H1 (cell line): ENCODE measurements at regions not wholly inside any gene's neighbourhood (a gene's known extent, or its start where the extent isn't known, plus 50 kb on each side); places are given as distances from the start of the nearest gene placed in this dataset.

Source experiments
- CTCF ChIA-PET: fragments of 300-600 bp; sonication (Branson Sonifier 250); formaldehyde crosslinking; loops from one replicate; lab custom pipeline; 2021; ENCODE audit not compliant: partially characterized antibody; lab: Charles Lee
- POLR2A ChIA-PET: fragments of 300-600 bp; sonication (Branson Sonifier 250); formaldehyde crosslinking; loops from one replicate; lab custom pipeline; 2021; ENCODE audit warnings: inconsistent platforms; ENCODE audit not compliant: partially characterized antibody; lab: Charles Lee
- DNase-seq, 2 experiments: peaks; one replicate each; pipeline versions ENCODE4 v3.0.0 to v3.0.0-alpha.2; 2010 to 2022; ENCODE audit warnings: low spot score in 2 of 2, low read depth in 1 of 2, mixed read lengths in 1 of 2
- FAIRE-seq: peaks from 2 replicates; lab custom pipeline; 2011; peaks lifted over from hg19 to GRCh38; lab: Jason Lieb, UNC
- H2AFZ ChIP-seq: 2 replicates; pipeline ENCODE4 v1.8.1; 2012; ENCODE audit warnings: low read length, inconsistent platforms
- H2AK5ac ChIP-seq: 2 replicates; pipeline ENCODE4 v1.6.1; 2013; ENCODE audit warnings: low read depth, low read length
- H2BK120ac ChIP-seq: replicated peaks from 2 replicates; pipeline ENCODE3; 2013; ENCODE audit warnings: low read depth, low read length, inconsistent platforms
- H2BK12ac ChIP-seq: 2 replicates; pipeline ENCODE4 v1.6.1; 2013; ENCODE audit warnings: low read depth, low read length
- H2BK15ac ChIP-seq: 2 replicates; pipeline ENCODE4 v1.6.1; 2013; ENCODE audit warnings: low read length
- H2BK20ac ChIP-seq: 2 replicates; pipeline ENCODE4 v1.6.1; 2013; ENCODE audit warnings: low read length
- H2BK5ac ChIP-seq: 2 replicates; pipeline ENCODE4 v1.6.1; 2013; ENCODE audit warnings: low read depth, low read length
- H3K14ac ChIP-seq: 2 replicates; pipeline ENCODE4 v1.6.1; 2013; ENCODE audit warnings: inconsistent platforms; ENCODE audit not compliant: insufficient read length
- H3K18ac ChIP-seq: 2 replicates; pipeline ENCODE4 v1.6.1; 2013; ENCODE audit warnings: low read length; ENCODE audit errors: extremely low read depth
- H3K23ac ChIP-seq: 2 replicates; pipeline ENCODE4 v1.6.1; 2013; ENCODE audit warnings: inconsistent platforms; ENCODE audit not compliant: insufficient read length
- H3K23me2 ChIP-seq: 2 replicates; pipeline ENCODE4 v1.6.1; 2013; ENCODE audit warnings: low read depth, low read length
- H3K27ac ChIP-seq: 2 replicates; pipeline ENCODE4 v1.6.1; 2011; ENCODE audit warnings: low read depth, low read length, inconsistent platforms
- H3K27me3 ChIP-seq, 4 experiments: replicated peaks in 1 of 4; 1 replicate in 1 of 4; 2 replicates in 3 of 4; pipeline versions ENCODE4 v1.6.1 to v1.8.1; 2011 to 2013; ENCODE audit warnings: low read length in 3 of 4, mild to moderate bottlenecking in 3 of 4, inconsistent platforms in 2 of 4, mixed read lengths in 2 of 4, moderate library complexity in 1 of 4; ENCODE audit not compliant: control insufficient read depth in 3 of 4, insufficient read depth in 3 of 4; ENCODE audit errors: extremely low read depth in 1 of 4
- H3K36me3 ChIP-seq, 4 experiments: 2 replicates each; pipeline versions ENCODE4 v1.6.1 to v1.8.1; 2011 to 2013; ENCODE audit warnings: mild to moderate bottlenecking in 4 of 4, low read length in 3 of 4, moderate library complexity in 2 of 4, control low read depth in 1 of 4, inconsistent platforms in 1 of 4; ENCODE audit not compliant: insufficient read depth in 4 of 4, control insufficient read depth in 2 of 4
- H3K4ac ChIP-seq: replicated peaks from 2 replicates; pipeline ENCODE3; 2013; ENCODE audit warnings: low read length, low read depth, mixed read lengths, inconsistent platforms; ENCODE audit not compliant: insufficient read length
- H3K4me1 ChIP-seq, 4 experiments: replicated peaks in 1 of 4; 1 replicate in 1 of 4; 2 replicates in 3 of 4; pipeline versions ENCODE4 v1.6.1 to v1.8.1; 2011 to 2013; ENCODE audit warnings: low read length in 3 of 4, inconsistent platforms in 2 of 4, mixed read lengths in 1 of 4; ENCODE audit not compliant: insufficient read depth in 4 of 4, control insufficient read depth in 3 of 4
- H3K4me2 ChIP-seq, 2 experiments: 2 replicates each; pipeline versions ENCODE4 v1.6.1 to v1.8.1; 2011 to 2013; ENCODE audit warnings: low read depth in 2 of 2, low read length in 2 of 2, control low read depth in 1 of 2, inconsistent platforms in 1 of 2, mild to moderate bottlenecking in 1 of 2; ENCODE audit not compliant: insufficient read depth in 1 of 2
- H3K4me3 ChIP-seq, 4 experiments: fragments of 200-600, 300-600 bp in 1 of 4; sonication (generic), shearing (Covaris generic), sonication (Bioruptor Twin) in 1 of 4; 2 replicates each; pipeline versions ENCODE4 v1.5.1 to v1.8.1; 2011 to 2016; ENCODE audit warnings: low read length in 4 of 4, low read depth in 3 of 4, control low read depth in 2 of 4, inconsistent platforms in 2 of 4, mild to moderate bottlenecking in 2 of 4, mixed read lengths in 1 of 4, moderate library complexity in 1 of 4; ENCODE audit not compliant: insufficient read depth in 2 of 4; ENCODE audit errors: extremely low read depth in 1 of 4
- H3K56ac ChIP-seq: replicated peaks from 2 replicates; pipeline ENCODE3; 2013; ENCODE audit warnings: low read depth, mild to moderate bottlenecking, mixed read lengths, low read length, inconsistent platforms; ENCODE audit not compliant: insufficient read length
- H3K79me1 ChIP-seq: 2 replicates; pipeline ENCODE4 v1.6.1; 2013; ENCODE audit warnings: low read depth, low read length, control low read depth
- H3K79me2 ChIP-seq, 2 experiments: 2 replicates each; pipeline versions ENCODE4 v1.6.1 to v1.8.1; 2012 to 2013; ENCODE audit warnings: low read length in 2 of 2, mild to moderate bottlenecking in 2 of 2, inconsistent platforms in 1 of 2; ENCODE audit not compliant: insufficient read depth in 2 of 2, control insufficient read depth in 1 of 2
- H3K9ac ChIP-seq, 4 experiments: replicated peaks in 1 of 4; 1 replicate in 1 of 4; 2 replicates in 3 of 4; pipeline versions ENCODE4 v1.6.1 to v1.8.1; 2011 to 2013; ENCODE audit warnings: low read depth in 3 of 4, low read length in 3 of 4, control low read depth in 2 of 4, mild to moderate bottlenecking in 2 of 4, moderate library complexity in 2 of 4, inconsistent platforms in 1 of 4; ENCODE audit errors: extremely low read depth in 1 of 4
- H3K9me3 ChIP-seq, 2 experiments: 2 replicates each; pipeline versions ENCODE4 v1.6.1 to v1.8.1; 2012 to 2013; ENCODE audit warnings: mild to moderate bottlenecking in 2 of 2, moderate library complexity in 2 of 2, control low read depth in 1 of 2, inconsistent platforms in 1 of 2, low read depth in 1 of 2, low read length in 1 of 2, mixed read lengths in 1 of 2; ENCODE audit not compliant: insufficient read depth in 2 of 2
- H4K20me1 ChIP-seq, 2 experiments: replicated peaks in 1 of 2; 2 replicates each; pipeline versions ENCODE3 to v1.8.1; 2011 to 2013; ENCODE audit warnings: inconsistent platforms in 2 of 2, low read length in 2 of 2, mild to moderate bottlenecking in 1 of 2; ENCODE audit not compliant: insufficient read depth in 2 of 2, control insufficient read depth in 1 of 2
- H4K5ac ChIP-seq: 2 replicates; pipeline ENCODE4 v1.6.1; 2013; ENCODE audit warnings: low read length, low read depth, mixed read lengths, inconsistent platforms; ENCODE audit not compliant: insufficient read length
- H4K8ac ChIP-seq: 2 replicates; pipeline ENCODE4 v1.8.0; 2013; ENCODE audit warnings: mild to moderate bottlenecking, moderate library complexity, low read length, inconsistent platforms; ENCODE audit not compliant: insufficient read depth; ENCODE audit errors: extremely low read depth
- H4K91ac ChIP-seq: replicated peaks from 2 replicates; pipeline ENCODE3; 2013; ENCODE audit warnings: low read length, mixed read lengths, inconsistent platforms; ENCODE audit not compliant: insufficient read length
- CBX5 ChIP-seq: fragments of 300-800, 300-1000 bp; sonication (generic); IDR thresholded peaks from 2 replicates; pipeline ENCODE4 v1.7.1; 2016; ENCODE audit warnings: antibody characterized with exemption, low read length, low read depth
- CREB1 ChIP-seq: IDR thresholded peaks from 2 replicates; pipeline ENCODE4 v1.6.1; 2012; ENCODE audit warnings: inconsistent platforms
- CTBP2 ChIP-seq: IDR thresholded peaks from 2 replicates; pipeline ENCODE4 v1.7.0; 2011; ENCODE audit warnings: borderline replicate concordance, mild to moderate bottlenecking, moderate library complexity, mixed read lengths, low read length; ENCODE audit not compliant: insufficient read depth, insufficient read length
- GABPA ChIP-seq: IDR thresholded peaks from 2 replicates; pipeline ENCODE4 v1.6.1; 2011; ENCODE audit warnings: mild to moderate bottlenecking, low read length, moderate library complexity, borderline replicate concordance; ENCODE audit not compliant: insufficient read depth
- KDM1A ChIP-seq: fragments of 200-600, 300-600 bp; sonication (generic); IDR thresholded peaks from 2 replicates; pipeline ENCODE4 v1.7.1; 2016; ENCODE audit warnings: mild to moderate bottlenecking, low read length, borderline replicate concordance
- MAFK ChIP-seq: IDR thresholded peaks from 2 replicates; pipeline ENCODE4 v1.6.1; 2012; ENCODE audit warnings: low read depth, mild to moderate bottlenecking, improper control_type of control experiment, low read length
- RFX5 ChIP-seq: IDR thresholded peaks from 2 replicates; pipeline ENCODE4 v1.6.1; 2011; ENCODE audit warnings: low read depth, low read length, improper control_type of control experiment, borderline replicate concordance
- SIN3A ChIP-seq, 2 experiments: IDR thresholded peaks in 1 of 2; conservative IDR thresholded peaks in 1 of 2; 2 replicates each; pipeline ENCODE4 v1.6.1; 2011 to 2012; ENCODE audit warnings: low read length in 2 of 2, improper control_type of control experiment in 1 of 2, low read depth in 1 of 2, mild to moderate bottlenecking in 1 of 2
- SIRT6 ChIP-seq: IDR thresholded peaks from one replicate; pipeline ENCODE4 v1.7.1; 2012; ENCODE audit warnings: low read length, inconsistent platforms
- SIX5 ChIP-seq: IDR thresholded peaks from 2 replicates; pipeline ENCODE4 v1.6.1; 2011; ENCODE audit warnings: mild to moderate bottlenecking, low read depth, low read length
- SP1 ChIP-seq: IDR thresholded peaks from 2 replicates; pipeline ENCODE4 v1.6.1; 2011; ENCODE audit warnings: low read depth, low read length
- SP2 ChIP-seq: IDR thresholded peaks from 2 replicates; pipeline ENCODE4 v1.6.1; 2012; ENCODE audit warnings: mild to moderate bottlenecking, low read length, inconsistent platforms
- SRF ChIP-seq: IDR thresholded peaks from 2 replicates; pipeline ENCODE4 v1.6.1; 2011; ENCODE audit warnings: mild to moderate bottlenecking, low read depth, low read length, moderate library complexity
- TCF12 ChIP-seq: IDR thresholded peaks from 2 replicates; pipeline ENCODE4 v1.6.1; 2011; ENCODE audit warnings: low read depth, mild to moderate bottlenecking, low read length
- WGBS, 2 experiments: shearing (Covaris generic) in 1 of 2; methylation state at CpG; one replicate each; pipeline versions ENCODE4 v1.1.6 to v1.1.7; 2013 to 2015; ENCODE audit warnings: low lambda C conversion rate in 2 of 2, mixed read lengths in 2 of 2, inconsistent platforms in 1 of 2, low coverage in 1 of 2, missing lambda C conversion rate in 1 of 2; ENCODE audit not compliant: insufficient replicate concordance in 2 of 2, insufficient coverage in 1 of 2, insufficient read length in 1 of 2; ENCODE audit errors: extremely low coverage in 1 of 2, missing lambda C conversion rate in 1 of 2; 5-methylcytosine and 5-hydroxymethylcytosine counted together

- H3K9ac ChIP-seq = no peak overlapping the region
- H3K27me3 ChIP-seq = no peaks in the 10 kb centered on the region
- no peak overlapping the region for H3K4ac ChIP-seq
- H3K79me2 ChIP-seq = no peaks in the 10 kb centered on the region
- H4K8ac ChIP-seq = no peak overlapping the region
- ChIA-PET CTCF (interaction anchor here (0.7 to 1.0 kb wide), 2 partner anchors 40 to 206 kb away, joined by 3 read pairs; no protein-coding TSS in a partner anchor), POLR2A (no interaction called here)
- no peak overlapping the region for H2BK15ac ChIP-seq
- no peak overlapping the region for H2BK12ac ChIP-seq
- no peak overlapping the region for H4K5ac ChIP-seq
- H3K4me2 ChIP-seq = no peak overlapping the region
- H4K91ac ChIP-seq = no peak overlapping the region
- H3K18ac ChIP-seq = no peak overlapping the region
- no peaks in the 10 kb centered on the region for H3K36me3 ChIP-seq
- H2AFZ ChIP-seq = no peak overlapping the region
- peaks cover 11 to 18% of the 10 kb centered on the region in 2 experiments; a peak in 3 of 4 replicates for H3K9me3 ChIP-seq
- H3K79me1 ChIP-seq = no peaks in the 10 kb centered on the region
- H3K56ac ChIP-seq = no peak overlapping the region
- FAIRE-seq = no peak
- no peak for DNase-seq
- WGBS, 2 experiments = 88% methylated on average over 8 of the region's 8 CpGs; no CpG with 5 or more reads in 1 of the 2 experiments
- H3K4me1 ChIP-seq = peaks cover 0 to 2% (median 0%) of the 10 kb centered on the region in 4 experiments; a peak in 1 of 7 replicates
- H3K14ac ChIP-seq = no peak overlapping the region
- no peak overlapping the region for H3K4me3 ChIP-seq
- no peak overlapping the region for H2BK20ac ChIP-seq
- H4K20me1 ChIP-seq = no peaks in the 10 kb centered on the region
- H3K23ac ChIP-seq = no peak overlapping the region
- H2AK5ac ChIP-seq = no peak overlapping the region
- H3K27ac ChIP-seq = no peak overlapping the region
- H3K23me2 ChIP-seq = no peaks in the 10 kb centered on the region
- H2BK120ac ChIP-seq = no peak overlapping the region
- no peak overlapping the region for H2BK5ac ChIP-seq
- TF ChIP-seq TCF12 (no peak), SRF (no peak), SIX5 (no peak), CBX5 (no peak), SP2 (no peak), SIN3A (conservative IDR thresholded peaks at IDR 0.05 in 1 of 2, IDR thresholded peaks at IDR 0.05 in 1 of 2; ENCODE audit: low read depth in 1 of 2, low read length in 2 of 2) (no peak), CTBP2 (no peak), SIRT6 (no peak), GABPA (no peak), CREB1 (no peak), SP1 (no peak), MAFK (no peak), KDM1A (no peak), RFX5 (no peak)
These were observed 639.4 kb downstream of the ACTR3B start for GRCh38 chr7:153398789-153399553.
